Progenitor cell of endocrine pancreas (in vitro differentiated cells): ENCODE measurements at regions not wholly inside any gene's neighbourhood (a gene's known extent, or its start where the extent isn't known, plus 50 kb on each side); places are given as distances from the start of the nearest gene placed in this dataset.
A peak's percentile ranks its signal among the peaks of the same experiment; 100 is the strongest.

ENCODE experiments used
- DNase-seq: peaks from one replicate; pipeline ENCODE4 v3.0.0; 2021; ENCODE audit warnings: low spot score; ENCODE audit not compliant: unreplicated experiment
- H3K27ac Mint-ChIP-seq: 2 replicates; pipeline ENCODE4 v1.8.0; 2021; ENCODE audit warnings: mild to moderate bottlenecking, moderate library complexity, mixed read lengths
- H3K27me3 Mint-ChIP-seq: 2 replicates; pipeline ENCODE4 v1.8.0; 2021; ENCODE audit warnings: mixed read lengths
- H3K36me3 Mint-ChIP-seq: 2 replicates; pipeline ENCODE4 v1.8.0; 2022; ENCODE audit warnings: mixed read lengths; ENCODE audit not compliant: insufficient read depth
- H3K4me1 Mint-ChIP-seq: 2 replicates; pipeline ENCODE4 v1.8.0; 2021; ENCODE audit warnings: low read depth, mixed read lengths
- H3K4me3 Mint-ChIP-seq: 2 replicates; pipeline ENCODE4 v1.8.0; 2021; ENCODE audit warnings: low read depth, mild to moderate bottlenecking, moderate library complexity, mixed read lengths
- H3K9me3 Mint-ChIP-seq: 2 replicates; pipeline ENCODE4 v1.8.0; 2021; ENCODE audit warnings: low read depth, mixed read lengths
- CTCF ChIP-seq: fragments of 200-600 bp; sonication (generic); IDR thresholded peaks from one replicate; pipeline ENCODE4 v1.5.0; 2021; ENCODE audit warnings: antibody characterized with exemption, mild to moderate bottlenecking; ENCODE audit not compliant: unreplicated experiment

GRCh38 chr6:148186916-148187315 is 155.7 kb upstream of the SASH1 start:
- TF ChIP-seq CTCF: no peak
- Mint-ChIP-seq H3K36me3 (no peaks in the 10 kb centered on the region), H3K9me3 (no peaks in the 10 kb centered on the region), H3K4me3 (no peak overlapping the region), H3K27ac (no peak overlapping the region), H3K4me1 (peaks cover 26% of the 10 kb centered on the region), H3K27me3 (no peaks in the 10 kb centered on the region)
- no peak for DNase-seq

- Mint-ChIP-seq H3K9me3 (no peaks in the 10 kb centered on the region), H3K4me3 (no peak overlapping the region), H3K27ac (peak overlapping the region; percentile 92), H3K36me3 (no peaks in the 10 kb centered on the region), H3K27me3 (no peaks in the 10 kb centered on the region), H3K4me1 (peaks cover 28% of the 10 kb centered on the region)
- no peak for DNase-seq
- no peak for TF ChIP-seq CTCF
These were observed 150.3 kb upstream of the SASH1 start for GRCh38 chr6:148192310-148192709.

DNA sequence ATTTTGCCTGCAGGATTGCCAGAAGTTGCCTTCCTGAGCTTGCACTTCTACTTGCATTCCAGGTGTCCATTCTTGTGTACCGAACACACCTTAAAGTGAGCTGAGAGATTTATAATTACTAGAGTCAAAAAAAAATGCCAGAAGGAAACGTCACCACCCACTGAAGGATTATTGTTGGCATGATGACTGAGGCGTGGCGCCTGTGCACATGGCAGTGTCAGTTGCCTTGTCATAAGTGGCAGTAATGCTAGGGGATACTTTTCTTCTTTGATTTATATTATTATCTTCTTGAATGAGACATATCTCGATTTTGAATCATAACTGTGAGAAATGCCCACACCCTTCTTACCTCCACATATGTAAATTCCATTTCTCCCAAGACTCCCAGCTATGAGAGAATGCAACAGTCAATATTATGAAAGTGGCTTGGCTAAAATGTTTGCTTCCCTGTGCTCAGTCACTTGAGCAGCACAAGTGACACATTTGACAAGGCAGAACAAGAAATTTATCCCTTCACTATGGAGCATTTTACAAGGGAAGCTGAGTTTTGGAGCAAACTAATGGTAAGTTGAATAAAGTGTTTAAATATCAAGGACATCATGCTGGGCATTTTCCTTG is 149.5 kb upstream of the SASH1 start:
- Mint-ChIP-seq H3K36me3 (no peaks in the 10 kb centered on the region), H3K27ac (no peak overlapping the region), H3K4me1 (peaks cover 22% of the 10 kb centered on the region), H3K4me3 (no peak overlapping the region), H3K27me3 (no peaks in the 10 kb centered on the region), H3K9me3 (no peaks in the 10 kb centered on the region)
- no peak for TF ChIP-seq CTCF
- DNase-seq: no peak

DNA sequence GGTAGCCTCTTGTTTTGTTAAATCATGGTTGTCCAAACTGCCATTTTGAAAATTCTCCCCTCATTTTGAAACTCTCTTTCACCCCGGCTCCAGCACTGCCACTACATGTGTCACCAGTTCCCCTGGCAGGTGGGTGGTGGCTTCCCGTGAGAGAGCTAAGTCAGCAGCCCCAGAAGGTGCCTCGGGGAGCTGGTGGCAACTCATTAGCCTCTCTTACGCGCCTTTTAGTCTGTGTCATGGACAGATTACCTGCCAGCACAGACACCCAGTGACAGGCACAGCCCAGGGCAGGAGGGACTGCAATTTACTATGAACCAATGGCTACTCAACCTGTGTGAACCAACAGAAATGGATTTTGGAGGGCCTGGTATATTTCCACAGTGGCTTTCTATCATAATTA is 147.1 kb upstream of the SASH1 start:
- Mint-ChIP-seq H3K27me3 (no peaks in the 10 kb centered on the region), H3K27ac (no peak overlapping the region), H3K9me3 (no peaks in the 10 kb centered on the region), H3K4me1 (peaks cover 24% of the 10 kb centered on the region), H3K4me3 (no peak overlapping the region), H3K36me3 (no peaks in the 10 kb centered on the region)
- DNase-seq: no peak
- TF ChIP-seq CTCF: no peak

GRCh38 chr6:148199584-148199983 is 143.1 kb upstream of the SASH1 start:
- Mint-ChIP-seq H3K4me1 (peaks cover 7% of the 10 kb centered on the region), H3K36me3 (no peaks in the 10 kb centered on the region), H3K27me3 (peaks cover 7% of the 10 kb centered on the region), H3K27ac (no peak overlapping the region), H3K4me3 (no peak overlapping the region), H3K9me3 (no peaks in the 10 kb centered on the region)
- no peak for DNase-seq
- no peak for TF ChIP-seq CTCF
